ENCODE measurements at regions not wholly inside any gene's neighbourhood (a gene's known extent, or its start where the extent isn't known, plus 50 kb on each side); places are given as distances from the start of the nearest gene placed in this dataset.

DNA sequence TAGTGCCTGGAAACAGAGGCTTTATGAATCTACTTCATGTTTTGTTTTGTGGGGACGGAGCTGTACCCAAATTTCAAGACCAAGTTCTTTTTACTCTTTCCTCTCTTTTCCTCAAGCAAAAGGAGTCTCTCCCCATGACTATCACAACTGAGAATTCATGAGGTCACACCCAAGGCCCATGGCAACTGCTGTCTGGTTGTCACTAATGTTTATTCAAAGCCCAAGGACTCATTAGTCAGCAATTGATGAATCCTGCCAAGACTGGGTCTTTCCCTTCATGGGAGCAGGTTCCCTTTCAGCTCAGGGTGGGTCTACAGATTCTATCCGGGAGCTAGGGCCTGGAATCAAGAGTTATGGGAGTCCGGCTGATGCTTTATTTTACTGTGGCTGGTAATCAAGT, 441.5 kb upstream of the PCDH20 start:
- H3K4me1 Mint-ChIP-seq (ENCODE audit: low read depth), result no peaks in the 10 kb centered on the region
- H3K4me3 Mint-ChIP-seq (ENCODE audit: low read depth), result no peak overlapping the region
- TF ChIP-seq, protein P1, sequence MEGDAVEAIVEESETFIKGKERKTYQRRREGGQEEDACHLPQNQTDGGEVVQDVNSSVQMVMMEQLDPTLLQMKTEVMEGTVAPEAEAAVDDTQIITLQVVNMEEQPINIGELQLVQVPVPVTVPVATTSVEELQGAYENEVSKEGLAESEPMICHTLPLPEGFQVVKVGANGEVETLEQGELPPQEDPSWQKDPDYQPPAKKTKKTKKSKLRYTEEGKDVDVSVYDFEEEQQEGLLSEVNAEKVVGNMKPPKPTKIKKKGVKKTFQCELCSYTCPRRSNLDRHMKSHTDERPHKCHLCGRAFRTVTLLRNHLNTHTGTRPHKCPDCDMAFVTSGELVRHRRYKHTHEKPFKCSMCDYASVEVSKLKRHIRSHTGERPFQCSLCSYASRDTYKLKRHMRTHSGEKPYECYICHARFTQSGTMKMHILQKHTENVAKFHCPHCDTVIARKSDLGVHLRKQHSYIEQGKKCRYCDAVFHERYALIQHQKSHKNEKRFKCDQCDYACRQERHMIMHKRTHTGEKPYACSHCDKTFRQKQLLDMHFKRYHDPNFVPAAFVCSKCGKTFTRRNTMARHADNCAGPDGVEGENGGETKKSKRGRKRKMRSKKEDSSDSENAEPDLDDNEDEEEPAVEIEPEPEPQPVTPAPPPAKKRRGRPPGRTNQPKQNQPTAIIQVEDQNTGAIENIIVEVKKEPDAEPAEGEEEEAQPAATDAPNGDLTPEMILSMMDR (IDR thresholded peaks at IDR 0.05; ENCODE audit: unreplicated experiment), result no peak
- no peaks in the 10 kb centered on the region for H3K27me3 Mint-ChIP-seq
- no peaks in the 10 kb centered on the region for H3K36me3 Mint-ChIP-seq (ENCODE audit: insufficient read depth)
- peaks cover 3% of the 10 kb centered on the region for H3K9me3 Mint-ChIP-seq (ENCODE audit: low read depth)
- no peak for DNase-seq (ENCODE audit: low spot score, unreplicated experiment)
- H3K27ac Mint-ChIP-seq, result no peak overlapping the region

DNA sequence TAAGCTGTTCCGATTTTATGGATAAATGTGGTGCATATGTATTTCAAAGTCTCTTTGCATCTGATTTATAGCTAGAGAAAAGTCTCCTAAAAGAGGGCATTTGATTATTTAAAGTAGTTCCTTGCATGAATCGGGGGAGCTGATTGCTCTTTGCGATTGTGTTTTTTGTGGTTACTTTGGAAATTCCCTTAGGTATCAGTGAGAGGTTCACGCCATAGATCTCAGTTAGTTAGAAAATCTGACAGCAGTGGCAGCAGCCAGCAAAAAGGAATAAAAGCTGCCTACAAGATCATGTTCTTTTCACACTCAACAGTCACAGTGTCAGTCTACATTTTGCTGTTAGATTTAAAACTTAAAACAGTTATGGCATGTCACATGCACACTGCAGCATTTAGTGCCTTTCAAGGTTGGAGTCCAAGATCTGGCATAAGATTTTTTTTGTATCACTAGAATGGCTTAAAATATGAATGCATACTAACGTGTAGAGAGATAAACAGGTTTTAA, 436.5 kb upstream of the PCDH20 start:
- Mint-ChIP-seq H3K9me3 (ENCODE audit: low read depth) (no peaks in the 10 kb centered on the region), H3K36me3 (ENCODE audit: insufficient read depth) (no peaks in the 10 kb centered on the region), H3K4me3 (ENCODE audit: low read depth) (no peak overlapping the region), H3K27me3 (no peaks in the 10 kb centered on the region), H3K27ac (no peak overlapping the region), H3K4me1 (ENCODE audit: low read depth) (no peaks in the 10 kb centered on the region)
- DNase-seq (ENCODE audit: low spot score, unreplicated experiment), result no peak
- TF ChIP-seq, protein P1 (IDR thresholded peaks at IDR 0.05; ENCODE audit: unreplicated experiment), result no peak

DNA sequence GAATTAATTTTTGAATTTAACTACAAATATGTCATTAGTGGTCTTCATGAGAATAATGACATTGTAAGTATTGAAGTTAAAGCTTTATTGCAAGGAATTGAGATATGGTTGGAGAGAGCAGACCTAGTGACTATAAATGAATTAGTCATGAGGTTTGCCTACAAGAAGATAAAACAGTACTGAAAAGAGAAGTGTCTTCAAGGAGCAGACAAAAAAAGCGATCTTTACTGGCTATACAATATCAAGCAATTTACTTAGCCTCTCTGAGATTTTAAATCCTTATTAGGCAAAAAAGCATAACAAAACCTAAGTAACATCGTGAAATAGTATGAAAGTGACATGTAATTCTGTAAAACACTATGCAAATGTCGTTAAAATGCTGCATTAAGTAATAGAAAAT, 435.1 kb upstream of the PCDH20 start:
- no peaks in the 10 kb centered on the region for H3K27me3 Mint-ChIP-seq
- H3K27ac Mint-ChIP-seq, result no peak overlapping the region
- DNase-seq (ENCODE audit: low spot score, unreplicated experiment), result no peak
- no peaks in the 10 kb centered on the region for H3K36me3 Mint-ChIP-seq (ENCODE audit: insufficient read depth)
- no peaks in the 10 kb centered on the region for H3K9me3 Mint-ChIP-seq (ENCODE audit: low read depth)
- no peaks in the 10 kb centered on the region for H3K4me1 Mint-ChIP-seq (ENCODE audit: low read depth)
- no peak overlapping the region for H3K4me3 Mint-ChIP-seq (ENCODE audit: low read depth)
- TF ChIP-seq, protein P1 (IDR thresholded peaks at IDR 0.05; ENCODE audit: unreplicated experiment), result no peak

DNA sequence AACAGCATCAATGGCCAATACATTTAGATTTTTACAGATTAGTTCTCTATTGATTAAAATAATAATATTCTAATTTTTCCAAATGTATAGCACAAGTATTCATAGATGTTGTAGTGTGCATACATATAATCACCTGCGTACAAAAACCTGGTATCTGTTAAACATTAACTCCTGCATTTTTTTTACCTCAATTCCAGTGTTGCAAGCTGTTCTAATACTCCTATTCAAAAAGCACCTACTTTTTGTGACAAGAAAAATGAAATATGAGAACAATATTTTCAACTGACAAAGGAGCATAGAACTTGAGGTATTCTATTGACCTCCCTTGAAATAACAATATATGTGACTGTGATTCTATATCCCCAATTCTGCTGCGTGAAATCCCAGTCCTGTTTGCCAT, 422.9 kb upstream of the PCDH20 start:
- Mint-ChIP-seq H3K27me3 (peaks cover 3% of the 10 kb centered on the region), H3K4me3 (ENCODE audit: low read depth) (no peak overlapping the region), H3K27ac (no peak overlapping the region), H3K9me3 (ENCODE audit: low read depth) (peaks cover 2% of the 10 kb centered on the region), H3K36me3 (ENCODE audit: insufficient read depth) (no peaks in the 10 kb centered on the region), H3K4me1 (ENCODE audit: low read depth) (peaks cover 3% of the 10 kb centered on the region)
- no peak for DNase-seq (ENCODE audit: low spot score, unreplicated experiment)
- TF ChIP-seq, protein P1 (IDR thresholded peaks at IDR 0.05; ENCODE audit: unreplicated experiment), result no peak

DNA sequence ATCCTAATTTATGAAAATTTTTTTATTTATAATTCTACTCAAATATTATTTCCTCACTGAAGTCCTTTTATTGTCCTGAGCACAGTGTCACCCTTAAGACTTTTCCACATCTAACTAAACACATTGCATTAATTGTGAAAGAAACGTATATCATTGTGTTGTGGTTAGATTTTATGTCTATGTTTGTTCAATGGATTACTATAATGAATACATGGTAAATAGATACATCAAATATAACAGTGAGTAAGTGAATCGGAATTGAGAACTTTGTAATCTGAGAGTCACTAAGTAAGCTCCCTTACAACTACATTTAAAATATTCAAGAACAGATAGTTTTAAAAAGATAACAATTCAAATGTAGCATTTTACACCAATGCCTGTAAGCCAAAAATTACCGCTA, 417.6 kb upstream of the PCDH20 start:
- TF ChIP-seq, protein P1 (IDR thresholded peaks at IDR 0.05; ENCODE audit: unreplicated experiment), result no peak
- H3K4me1 Mint-ChIP-seq (ENCODE audit: low read depth), result no peaks in the 10 kb centered on the region
- H3K9me3 Mint-ChIP-seq (ENCODE audit: low read depth), result peaks cover 3% of the 10 kb centered on the region
- H3K36me3 Mint-ChIP-seq (ENCODE audit: insufficient read depth), result no peaks in the 10 kb centered on the region
- DNase-seq (ENCODE audit: low spot score, unreplicated experiment), result no peak
- H3K27ac Mint-ChIP-seq, result no peak overlapping the region
- no peak overlapping the region for H3K4me3 Mint-ChIP-seq (ENCODE audit: low read depth)
- peaks cover 3% of the 10 kb centered on the region for H3K27me3 Mint-ChIP-seq
